Esophagus squamous epithelium (tissue), 4 donors: ENCODE measurements at regions not wholly inside any gene's neighbourhood (a gene's known extent, or its start where the extent isn't known, plus 50 kb on each side); places are given as distances from the start of the nearest gene placed in this dataset.

Experiments
- POLR2A ChIP-seq, 4 donors: fragments of 450-650 bp; IDR thresholded peaks; one replicate each; pipeline ENCODE4 v1.6.1; 2017; ENCODE audit warnings: antibody characterized with exemption in 4 of 4, mild to moderate bottlenecking in 4 of 4, moderate library complexity in 3 of 4
- TF ChIP-seq, protein P1 (sequence below), 6 experiments: fragments of 450-650 bp in 4 of 6; fragments of 200-600 bp in 2 of 6; sonication (generic) in 2 of 6; IDR thresholded peaks; one replicate each; pipeline ENCODE4 v1.5.1; 2016 to 2019; ENCODE audit warnings: antibody characterized with exemption in 6 of 6, mild to moderate bottlenecking in 4 of 6, moderate library complexity in 4 of 6

DNA sequence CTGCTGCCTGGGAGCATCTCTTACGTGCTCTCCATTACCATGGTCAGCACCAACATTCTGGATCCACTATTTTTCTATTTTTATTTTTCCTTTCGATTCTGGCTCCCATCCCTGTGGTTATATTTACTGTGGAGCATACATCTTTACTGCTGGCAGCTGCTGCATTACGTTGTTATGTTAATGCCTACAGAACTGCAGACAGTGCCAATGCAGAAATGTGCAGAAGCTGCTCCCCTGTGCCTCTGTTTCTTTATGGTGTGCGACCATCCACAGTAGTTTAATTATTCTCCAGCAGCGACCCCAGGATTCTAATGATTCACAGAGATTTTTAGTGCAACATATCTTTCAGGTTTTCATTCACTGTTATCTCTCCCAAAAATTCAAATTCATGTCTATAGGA is 911.7 kb upstream of the SLITRK6 start:
- TF ChIP-seq, protein P1, sequence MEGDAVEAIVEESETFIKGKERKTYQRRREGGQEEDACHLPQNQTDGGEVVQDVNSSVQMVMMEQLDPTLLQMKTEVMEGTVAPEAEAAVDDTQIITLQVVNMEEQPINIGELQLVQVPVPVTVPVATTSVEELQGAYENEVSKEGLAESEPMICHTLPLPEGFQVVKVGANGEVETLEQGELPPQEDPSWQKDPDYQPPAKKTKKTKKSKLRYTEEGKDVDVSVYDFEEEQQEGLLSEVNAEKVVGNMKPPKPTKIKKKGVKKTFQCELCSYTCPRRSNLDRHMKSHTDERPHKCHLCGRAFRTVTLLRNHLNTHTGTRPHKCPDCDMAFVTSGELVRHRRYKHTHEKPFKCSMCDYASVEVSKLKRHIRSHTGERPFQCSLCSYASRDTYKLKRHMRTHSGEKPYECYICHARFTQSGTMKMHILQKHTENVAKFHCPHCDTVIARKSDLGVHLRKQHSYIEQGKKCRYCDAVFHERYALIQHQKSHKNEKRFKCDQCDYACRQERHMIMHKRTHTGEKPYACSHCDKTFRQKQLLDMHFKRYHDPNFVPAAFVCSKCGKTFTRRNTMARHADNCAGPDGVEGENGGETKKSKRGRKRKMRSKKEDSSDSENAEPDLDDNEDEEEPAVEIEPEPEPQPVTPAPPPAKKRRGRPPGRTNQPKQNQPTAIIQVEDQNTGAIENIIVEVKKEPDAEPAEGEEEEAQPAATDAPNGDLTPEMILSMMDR (IDR thresholded peaks at IDR 0.05): no peak
- TF ChIP-seq POLR2A (IDR thresholded peaks at IDR 0.05): no peak
